HG02970 (cell line): ENCODE measurements at regions not wholly inside any gene's neighbourhood (a gene's known extent, or its start where the extent isn't known, plus 50 kb on each side); places are given as distances from the start of the nearest gene placed in this dataset.

Source experiments
- ATAC-seq: cut with Tn5 transposase; IDR thresholded peaks from one replicate; pipeline ENCODE4 v1.9.1; 2021; ENCODE audit warnings: mild to moderate bottlenecking, moderate library complexity, moderate number of reproducible peaks; ENCODE audit not compliant: unreplicated experiment, low FRiP score

- no peak for ATAC-seq
Observed at GRCh38 chr5:119879446-119879845, 250.1 kb downstream of the FAM170A start.

DNA sequence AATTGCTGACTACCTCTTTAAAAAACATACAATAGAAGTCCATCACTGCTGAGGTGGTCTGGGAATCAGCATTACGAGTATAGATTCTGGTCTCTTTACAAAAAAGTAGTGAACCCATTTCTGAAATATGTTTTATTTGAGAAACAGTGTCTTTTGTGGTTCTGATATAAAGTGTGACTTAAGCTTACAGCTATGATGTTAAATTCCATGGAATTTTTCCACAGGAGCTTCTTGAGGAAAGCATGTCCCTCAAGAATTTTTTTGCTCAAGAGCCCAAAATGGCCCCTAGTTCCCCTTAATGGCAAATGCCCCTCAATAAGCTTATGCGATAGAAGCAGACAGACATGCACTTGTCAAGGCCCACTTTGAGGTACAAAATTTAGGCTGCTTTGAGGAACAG is 265.7 kb downstream of the FAM170A start:
- no peak for ATAC-seq

- ATAC-seq: no peak
Observed at GRCh38 chr5:119896826-119897536, 267.6 kb downstream of the FAM170A start.

DNA sequence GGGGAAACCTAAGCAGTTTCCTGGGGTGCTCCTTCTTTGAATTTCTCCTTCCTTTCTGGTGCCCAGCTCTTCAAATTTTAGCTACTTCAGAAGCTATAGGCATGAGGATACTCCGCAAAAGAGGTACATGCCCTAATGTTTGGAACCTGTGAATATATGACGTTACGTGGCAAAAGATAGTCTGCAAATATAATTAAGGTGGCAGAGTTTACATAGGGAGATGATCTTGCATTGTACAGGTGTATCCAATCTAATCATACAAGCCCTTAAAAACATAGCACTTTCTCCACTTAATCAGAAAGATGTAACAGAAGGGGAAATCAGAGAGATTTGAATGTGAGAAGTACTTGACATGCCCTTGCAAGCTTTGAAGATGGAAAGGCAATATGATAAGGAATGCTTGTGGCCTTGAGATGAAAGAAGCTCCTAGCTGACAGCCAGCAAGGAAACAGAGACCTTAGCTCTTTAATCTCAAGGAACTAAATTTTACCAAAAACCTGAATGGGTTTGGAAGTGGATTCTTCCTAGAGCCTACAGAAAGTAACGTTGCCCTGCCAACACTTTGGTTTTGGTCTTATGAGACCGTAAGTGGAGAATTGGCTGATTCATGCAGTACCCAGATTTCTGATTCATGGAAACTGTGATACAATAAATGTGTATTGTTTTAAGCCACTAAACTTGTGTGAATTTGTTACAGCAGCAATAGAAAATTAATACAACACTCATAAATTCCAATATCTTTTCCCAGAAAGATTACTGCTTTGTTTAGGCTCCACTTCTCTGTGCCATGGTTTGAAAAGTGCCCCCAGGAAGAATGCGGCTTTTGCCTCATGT is 268.4 kb downstream of the FAM170A start:
- ATAC-seq: no peak

DNA sequence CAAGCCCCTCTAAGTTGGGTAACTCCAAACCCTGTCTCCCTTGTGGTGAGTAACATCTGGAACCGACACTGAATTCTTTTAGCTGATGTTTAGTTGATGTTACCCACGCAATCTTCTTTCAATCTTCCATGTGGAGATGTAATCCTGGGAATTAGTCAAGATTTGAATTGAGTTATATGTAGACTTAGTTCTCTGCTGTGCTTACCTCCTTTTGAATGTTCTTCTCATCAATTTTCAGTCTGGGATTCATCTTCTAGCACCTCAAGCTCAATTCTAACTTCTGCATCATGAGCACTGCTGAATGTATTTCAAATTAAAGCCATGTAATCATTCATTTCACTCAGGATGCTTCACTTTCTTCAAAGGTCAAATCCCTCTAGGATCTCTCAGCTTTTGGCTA is 270.6 kb downstream of the FAM170A start:
- ATAC-seq: no peak

DNA sequence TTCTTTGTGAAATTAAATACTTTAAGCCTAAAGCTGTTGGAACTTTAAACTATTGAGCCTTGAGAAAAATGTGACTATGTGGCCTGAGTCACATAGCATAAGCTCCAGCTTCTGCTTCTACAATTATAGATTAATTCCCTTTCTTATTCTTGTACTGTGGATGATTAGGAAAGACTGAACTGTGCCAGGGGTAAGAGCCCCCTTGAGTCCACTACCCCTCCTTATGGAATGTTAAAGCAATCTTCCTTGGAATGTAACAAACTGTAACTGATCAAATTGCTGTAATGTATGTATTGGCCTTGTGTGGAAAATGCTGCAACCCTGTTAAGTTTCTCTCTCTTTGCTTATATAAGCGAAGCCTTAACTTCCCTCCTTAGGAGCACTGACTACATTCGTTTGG is 273.2 kb downstream of the FAM170A start:
- no peak for ATAC-seq

- no peak for ATAC-seq
Observed at GRCh38 chr5:119913425-119913824, 284.1 kb downstream of the FAM170A start.

- no peak for ATAC-seq
Observed at GRCh38 chr5:119919279-119919678, 289.9 kb downstream of the FAM170A start.

- no peak for ATAC-seq
Observed at GRCh38 chr5:119926301-119926700, 296.9 kb downstream of the FAM170A start.

DNA sequence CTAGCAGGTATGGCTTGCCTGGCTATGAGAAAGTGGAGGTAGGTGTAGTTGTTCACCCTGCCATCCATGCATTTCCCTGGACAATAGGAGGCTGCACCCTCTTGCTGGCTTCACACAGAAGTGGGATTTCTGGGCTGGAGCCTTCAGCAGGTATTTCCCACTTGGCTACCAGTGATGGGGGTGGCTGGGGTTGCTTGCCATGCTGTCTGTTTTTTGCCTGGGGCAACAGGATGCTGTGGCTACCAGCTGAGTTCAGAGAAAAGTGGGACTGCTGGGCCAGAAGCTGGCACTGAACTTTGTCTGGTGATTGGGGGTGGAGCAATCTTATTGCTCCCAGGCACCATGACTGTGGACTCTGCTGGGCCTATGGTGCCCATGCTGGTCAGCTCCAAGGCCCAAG is 299.6 kb downstream of the FAM170A start:
- ATAC-seq: no peak

DNA sequence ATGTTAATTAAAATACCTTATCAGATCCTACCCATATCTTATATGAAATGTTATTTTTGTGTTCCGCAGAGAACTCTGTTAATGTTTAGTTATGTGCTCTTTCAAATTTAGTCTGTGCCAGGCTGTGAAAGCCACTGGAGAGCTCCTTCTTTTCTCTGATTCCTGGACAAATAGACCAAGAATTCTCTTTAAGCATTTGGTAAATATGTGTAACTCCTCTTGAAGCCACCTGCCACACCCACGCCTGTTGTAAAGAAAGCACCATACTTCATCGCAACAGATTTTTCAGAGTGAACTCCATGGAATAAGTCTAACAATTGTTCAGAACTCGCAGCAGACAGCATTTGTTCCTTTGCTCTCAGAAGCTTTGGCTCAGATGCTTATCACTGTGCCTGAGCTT is 301.1 kb downstream of the FAM170A start:
- ATAC-seq: no peak

DNA sequence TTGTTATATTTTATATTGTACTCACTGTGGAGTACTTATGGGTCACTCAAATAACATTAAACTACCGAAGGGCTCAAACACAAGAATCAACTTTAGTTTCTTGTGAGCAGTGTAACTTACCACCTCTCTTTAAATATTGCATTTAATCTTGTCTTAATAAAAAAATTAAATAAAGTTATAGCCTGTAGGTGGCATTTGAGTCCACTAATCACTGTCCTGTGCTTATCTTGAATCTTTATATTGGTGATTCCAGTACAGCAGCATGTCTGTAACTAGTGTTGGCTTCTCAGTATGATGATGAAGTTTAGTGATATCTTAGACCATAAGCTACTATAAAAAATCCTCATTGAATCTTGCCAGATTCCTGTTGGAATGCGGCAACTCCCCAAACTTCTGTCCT is 313.8 kb downstream of the FAM170A start:
- ATAC-seq: no peak

- no peak for ATAC-seq
Observed at GRCh38 chr5:119945691-119946090, 316.3 kb downstream of the FAM170A start.

DNA sequence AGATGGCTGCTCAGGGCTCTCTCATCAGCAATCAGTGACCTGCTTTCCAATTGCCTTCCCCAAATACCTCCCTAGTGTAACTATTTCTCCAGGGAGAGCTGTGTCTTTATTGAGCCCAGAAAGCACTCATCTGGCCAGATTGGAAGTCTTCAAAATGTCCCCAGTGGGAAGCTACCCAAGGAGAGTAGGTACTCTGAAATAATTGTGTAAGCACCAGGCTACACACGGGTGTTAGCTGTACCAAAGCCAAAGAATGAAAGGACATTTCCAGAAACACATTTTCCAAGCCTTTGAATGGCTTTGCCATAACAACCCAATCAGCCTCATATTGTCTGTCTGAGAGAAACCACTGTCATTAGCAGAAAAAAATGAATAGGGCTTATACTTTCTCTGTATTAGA is 318.8 kb downstream of the FAM170A start:
- ATAC-seq: no peak

DNA sequence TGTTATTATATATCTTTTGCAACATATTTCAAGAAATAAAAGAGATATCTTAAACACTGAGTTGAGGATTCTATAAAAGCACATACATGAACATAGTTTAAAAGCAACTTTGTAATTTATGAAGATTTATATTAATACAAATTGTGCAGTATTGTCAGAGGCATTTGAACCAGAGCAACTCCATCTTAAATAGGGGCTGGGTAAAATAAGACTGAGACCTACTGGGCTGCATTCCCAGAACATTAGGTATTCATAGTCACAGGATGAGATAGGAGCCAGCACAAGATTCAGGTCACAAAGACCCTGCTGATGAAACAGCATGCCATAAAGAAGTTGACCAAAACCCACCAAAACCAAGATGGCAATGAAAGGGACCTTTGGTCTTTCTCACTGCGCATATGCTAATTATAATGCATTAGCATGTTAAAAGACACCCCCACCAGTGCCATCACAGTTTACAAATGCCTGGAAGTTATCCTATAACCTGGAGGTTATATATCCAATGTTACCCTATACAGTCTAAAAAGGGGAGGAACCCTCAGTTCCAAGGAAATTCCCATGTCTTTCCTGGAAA is 320.2 kb downstream of the FAM170A start:
- ATAC-seq: no peak

- no peak for ATAC-seq
Observed at GRCh38 chr5:119951330-119951934, 322.1 kb downstream of the FAM170A start.

GRCh38 chr5:119953474-119953873 is 324.1 kb downstream of the FAM170A start:
- no peak for ATAC-seq

DNA sequence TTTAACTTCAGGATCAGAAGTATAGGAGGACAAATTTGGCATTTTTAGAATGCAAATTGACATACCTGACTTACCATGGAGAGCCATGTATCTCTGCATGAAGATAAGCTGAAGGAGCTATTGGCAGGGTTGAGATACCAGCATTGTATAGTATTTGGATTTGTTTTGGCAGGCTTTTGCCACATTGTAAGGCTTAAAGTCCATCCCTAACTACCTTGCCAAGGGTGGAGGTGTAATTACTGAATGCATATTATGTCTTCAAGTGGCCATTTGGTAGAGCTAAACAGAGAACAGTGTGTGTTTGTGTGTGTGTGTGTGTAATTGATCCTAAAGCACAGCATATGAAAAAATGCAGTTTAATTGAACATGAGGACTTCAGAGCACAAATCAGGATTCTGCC is 324.7 kb downstream of the FAM170A start:
- ATAC-seq: no peak

- no peak for ATAC-seq
Observed at GRCh38 chr5:119961993-119962392, 332.6 kb downstream of the FAM170A start.

- ATAC-seq: no peak
Observed at GRCh38 chr5:119966028-119966427, 336.7 kb downstream of the FAM170A start.

DNA sequence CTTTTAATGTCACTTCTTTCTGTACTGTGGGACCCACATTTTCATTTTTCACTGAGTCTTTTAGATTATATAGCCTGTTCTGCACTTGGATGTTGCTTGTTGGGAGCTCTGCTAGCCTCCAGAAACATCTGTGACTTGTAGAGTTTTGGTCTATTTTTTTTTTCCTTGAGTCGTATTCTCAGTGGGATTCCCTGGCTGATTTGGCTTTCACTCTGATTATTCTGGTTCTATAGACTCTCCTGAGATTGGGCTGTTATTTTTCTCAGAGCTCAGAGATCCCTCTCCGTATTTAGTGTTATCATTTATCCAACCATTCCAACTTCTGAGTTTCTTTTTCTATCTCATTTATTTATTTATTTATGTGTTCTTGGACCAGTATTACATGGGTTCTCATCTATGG is 339.3 kb downstream of the FAM170A start:
- ATAC-seq: no peak
